NCI-H1092 treated with DMSO at 0.1 percent for 48 hours (cell line): ENCODE measurements at regions not wholly inside any gene's neighbourhood (a gene's known extent, or its start where the extent isn't known, plus 50 kb on each side); places are given as distances from the start of the nearest gene placed in this dataset.

ENCODE experiments used
- DNase-seq: peaks from one replicate; lab custom pipeline; 2025; lab: John Stamatoyannopoulos, UW

DNA sequence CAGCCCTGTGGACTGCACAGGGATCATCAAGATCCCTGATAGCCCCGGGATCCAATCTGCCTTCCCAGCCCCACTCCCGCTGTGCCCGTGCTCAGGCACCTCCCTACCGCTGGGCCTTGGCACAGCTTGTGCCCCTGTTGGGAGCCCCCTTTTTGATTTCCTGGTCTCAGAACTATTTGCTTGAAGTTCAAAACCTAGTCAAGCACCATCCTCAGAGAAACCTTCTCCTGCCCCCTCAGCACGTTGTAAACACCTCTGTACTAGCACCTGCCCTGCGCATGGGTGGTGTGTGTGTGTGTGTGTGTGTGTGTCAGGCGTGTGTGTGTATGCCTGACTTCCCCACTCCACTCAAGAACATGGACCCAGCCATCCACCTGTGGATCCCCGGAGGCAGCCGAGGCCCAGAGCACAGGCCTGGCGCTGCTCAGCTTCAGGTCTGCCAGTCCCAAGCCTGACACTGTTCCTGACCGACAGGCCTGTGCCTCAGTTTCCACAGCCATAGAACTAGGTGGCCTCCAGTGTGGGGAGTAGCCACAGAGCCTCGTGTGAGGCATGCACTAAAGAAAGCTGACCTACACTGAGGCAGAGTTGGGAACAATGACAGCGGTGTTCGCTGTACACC is 65.5 kb downstream of the ADRA2C start:
- DNase-seq, result no peak

DNA sequence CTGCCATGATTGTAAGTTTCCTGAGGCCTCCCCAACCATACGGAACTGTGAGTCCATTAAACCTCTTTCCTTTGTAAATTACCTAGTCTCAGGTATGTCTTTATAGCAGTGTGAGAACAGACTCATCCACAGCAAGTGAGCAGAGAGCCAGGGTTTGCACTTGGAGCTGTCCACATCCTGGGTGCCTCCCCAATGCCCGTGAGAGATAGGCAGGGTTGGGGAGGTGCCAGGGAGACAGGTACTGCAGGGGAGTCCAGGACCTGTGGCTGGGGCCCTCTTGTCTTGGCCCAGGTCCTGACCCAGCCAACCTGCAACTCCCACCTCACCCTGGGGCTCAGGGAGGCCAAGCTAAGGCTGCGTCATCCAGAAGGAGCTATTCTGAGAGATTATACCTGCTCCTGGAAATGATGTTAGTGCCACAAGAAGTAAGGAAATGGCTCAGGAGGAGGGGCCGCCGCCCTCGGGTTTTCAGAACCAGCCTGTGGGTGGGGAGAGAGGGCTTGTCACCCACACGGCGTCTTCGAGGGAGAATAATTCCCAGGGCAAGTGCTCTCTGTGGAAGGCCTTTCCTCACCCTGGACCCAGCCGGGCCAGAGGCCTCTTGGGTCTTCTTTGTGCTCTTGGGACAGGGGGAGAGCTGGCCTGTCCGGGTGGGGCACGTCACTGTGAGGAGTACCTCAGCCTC is 66.5 kb downstream of the ADRA2C start:
- no peak for DNase-seq

DNA sequence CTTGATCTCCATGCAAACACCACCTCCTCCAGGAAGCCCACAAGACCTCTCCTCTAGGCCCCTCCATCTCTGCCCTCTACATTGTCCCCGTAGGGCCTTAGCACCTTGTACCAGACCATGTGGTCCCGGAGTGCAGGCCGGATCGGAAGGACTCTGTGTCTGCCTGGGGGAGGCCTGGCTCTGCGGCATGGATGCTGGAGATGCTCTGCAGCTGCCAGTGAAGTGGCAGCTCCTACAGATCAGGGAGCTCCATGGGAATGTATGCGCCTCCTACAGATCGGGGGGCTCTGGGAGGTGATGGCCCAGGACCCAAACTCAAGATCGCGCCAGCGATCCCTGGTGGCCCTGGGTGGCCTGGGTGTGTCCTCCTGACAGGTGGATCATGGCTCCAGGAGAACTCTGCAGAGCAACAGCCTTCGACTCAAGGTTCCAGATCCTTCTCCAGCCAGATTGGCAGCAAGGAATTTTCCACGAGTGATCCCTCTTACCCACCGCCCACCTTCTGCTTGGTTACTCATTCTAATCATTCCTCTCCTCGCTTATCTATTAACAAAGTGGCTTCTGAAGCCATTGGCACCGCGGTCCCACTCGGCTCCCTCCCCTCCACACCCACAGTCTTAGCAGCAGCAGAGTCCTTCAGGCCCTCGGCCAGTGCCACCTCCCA is 67.3 kb downstream of the ADRA2C start:
- no peak for DNase-seq

DNA sequence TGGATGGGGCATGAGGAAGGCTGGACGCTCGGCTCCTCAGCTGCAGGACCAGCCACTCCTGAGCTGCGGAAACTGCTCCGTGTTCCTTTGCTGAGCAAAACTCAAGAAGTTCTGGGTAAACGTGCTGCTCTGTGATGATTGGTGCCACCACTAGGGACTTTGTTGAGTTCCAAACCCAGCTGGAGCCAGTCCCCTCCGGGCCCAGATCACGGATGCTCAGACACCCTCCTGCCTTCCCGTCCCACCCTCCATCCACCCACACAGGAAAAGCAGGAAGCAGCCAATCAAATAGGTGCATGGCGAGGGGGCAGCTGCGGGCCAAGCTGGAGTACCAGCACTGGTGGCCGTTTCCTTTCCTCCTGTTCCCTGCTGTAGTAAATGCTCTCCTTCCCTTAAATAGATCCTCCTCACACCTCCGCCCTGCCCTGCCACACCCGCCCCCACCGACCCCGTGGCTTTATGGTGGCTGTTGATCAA is 68.0 kb downstream of the ADRA2C start:
- no peak for DNase-seq

DNA sequence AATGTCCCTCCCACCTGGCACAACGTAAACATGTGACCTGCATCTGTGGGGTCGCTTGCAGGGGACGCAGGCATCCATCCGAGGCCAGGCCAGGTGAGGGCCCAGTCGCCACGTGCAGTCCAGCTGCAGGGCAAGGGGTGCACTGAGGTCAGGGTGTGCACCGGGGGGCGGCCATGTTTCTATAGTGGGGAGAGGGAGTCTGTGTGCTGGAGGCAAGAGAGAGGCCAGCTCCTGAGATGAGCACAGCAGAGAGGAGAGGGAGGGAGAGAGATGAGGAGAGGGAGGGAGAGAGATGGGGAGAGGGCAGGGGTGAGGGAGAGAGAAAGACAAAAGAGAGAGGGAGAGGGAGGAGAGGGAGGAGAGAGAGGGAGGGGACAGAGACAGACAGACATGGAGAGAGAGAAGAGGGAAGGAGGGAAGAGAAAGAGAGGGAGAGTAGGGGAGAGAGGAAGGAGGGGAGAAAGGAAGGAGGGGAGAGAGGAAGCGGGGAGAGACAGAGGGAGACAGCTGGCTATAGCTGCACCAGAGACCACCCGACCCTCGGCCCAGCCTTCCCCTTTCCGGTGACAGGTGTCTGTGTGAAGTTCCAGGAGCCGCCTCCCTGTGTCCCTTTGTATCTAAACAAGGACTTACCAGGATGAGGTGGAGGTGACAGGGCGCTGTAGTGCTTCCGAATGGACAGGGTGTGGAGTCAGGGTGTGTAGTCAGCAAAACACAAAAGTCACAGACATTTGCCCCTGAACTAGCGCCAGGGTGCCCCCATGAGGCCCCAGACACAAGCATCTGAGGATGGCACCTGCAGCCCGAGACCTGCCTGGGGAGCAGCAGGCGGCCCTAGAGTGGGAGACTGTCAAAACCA is 68.7 kb downstream of the ADRA2C start:
- peak; percentile 22 for DNase-seq

DNA sequence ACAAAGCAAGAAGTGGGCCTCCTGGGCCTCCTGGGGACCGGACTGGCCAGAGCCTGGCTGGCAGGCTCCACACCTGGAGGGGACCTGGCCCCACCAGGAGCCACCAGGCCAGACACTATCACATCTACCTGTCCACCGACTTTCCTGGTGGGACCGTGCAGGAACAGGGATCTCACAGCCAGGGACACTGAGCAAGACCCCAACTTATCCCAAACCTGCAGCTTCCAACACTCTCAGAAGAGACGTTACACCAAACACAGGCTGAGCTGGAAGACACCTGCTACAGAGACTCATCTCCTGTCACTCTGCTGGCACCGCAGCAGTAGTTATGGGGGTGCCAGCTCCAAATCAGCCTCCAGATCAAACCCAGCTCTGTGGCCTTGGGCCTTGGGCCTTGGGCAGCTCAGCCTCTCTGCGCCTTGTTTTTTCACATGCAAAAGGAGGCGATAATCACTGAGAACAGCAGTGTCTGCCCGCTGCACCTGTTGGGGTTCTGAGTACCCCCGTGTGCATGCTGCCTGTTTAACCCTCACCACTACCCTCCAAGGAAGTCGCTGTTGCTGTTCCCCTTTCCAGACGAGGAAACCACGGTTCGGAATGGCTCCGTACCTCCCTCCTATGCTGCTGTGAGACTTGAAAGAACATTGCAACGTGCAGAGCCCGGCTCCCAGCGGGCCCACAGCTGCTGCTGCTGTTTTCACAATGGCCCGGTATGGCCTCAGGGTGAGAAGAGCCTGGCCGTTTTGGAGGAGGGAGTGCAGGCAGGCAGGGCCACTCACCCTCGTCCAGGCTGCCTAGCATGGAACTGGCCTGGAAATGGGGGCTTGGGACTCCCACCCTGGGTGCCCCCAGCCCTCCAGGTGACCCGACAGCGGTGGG is 69.6 kb downstream of the ADRA2C start:
- no peak for DNase-seq

DNA sequence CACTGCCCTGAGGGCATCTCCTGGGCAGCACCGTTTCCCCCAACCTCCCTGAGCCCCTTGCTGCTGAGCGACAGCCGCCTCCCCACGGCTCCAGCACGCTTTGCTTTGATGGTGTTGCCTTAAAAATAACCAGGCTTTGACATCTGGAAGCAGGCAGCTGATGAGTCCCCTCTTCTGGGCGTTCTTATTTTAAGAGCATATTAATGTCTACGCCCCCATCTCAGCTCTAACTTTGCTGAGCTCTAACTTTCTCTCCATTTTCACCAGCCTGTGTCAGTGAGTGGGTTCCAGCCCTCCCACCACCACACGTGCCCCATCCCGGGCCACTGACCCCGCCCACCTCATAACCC is 70.2 kb downstream of the ADRA2C start:
- DNase-seq, result no peak

DNA sequence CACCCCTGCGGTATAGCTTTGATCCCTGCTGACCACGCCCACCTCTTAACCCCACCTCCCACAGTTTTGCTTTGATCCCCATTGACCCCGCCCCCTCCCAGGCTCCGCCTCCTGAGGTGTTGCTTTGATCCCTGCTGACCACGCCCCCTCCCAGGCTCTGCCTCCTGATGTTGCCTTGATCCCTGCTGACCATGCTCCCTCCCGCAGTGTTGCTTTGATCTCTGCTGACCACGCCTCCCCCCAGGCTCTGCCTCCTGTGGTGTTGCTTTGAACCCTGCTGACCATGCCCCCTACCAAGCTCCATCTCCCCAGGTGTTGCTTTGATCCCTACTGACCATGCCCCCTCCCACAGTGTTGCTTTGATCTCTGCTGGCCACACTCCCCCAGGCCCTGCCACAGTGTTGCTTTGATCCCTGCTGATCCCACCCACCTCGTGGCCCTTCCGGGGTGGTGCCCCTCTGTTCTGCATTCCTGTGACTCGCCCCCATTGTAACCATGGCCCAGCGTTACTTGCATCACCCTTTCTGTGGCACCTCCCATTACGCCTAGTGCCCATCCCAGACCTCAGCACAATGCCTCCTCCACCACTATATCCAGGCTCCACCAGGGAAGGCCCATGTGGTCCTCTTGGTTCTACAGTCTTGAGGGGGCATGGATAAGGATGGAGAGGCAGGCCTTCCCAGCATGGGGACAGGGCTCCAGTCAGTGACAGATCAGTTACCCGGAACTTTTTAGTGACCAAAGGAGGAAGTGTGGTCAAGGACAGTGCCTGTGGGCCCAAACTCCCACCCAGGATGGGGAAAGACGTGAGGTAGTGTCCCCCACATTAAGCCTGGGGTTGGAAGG is 70.8 kb downstream of the ADRA2C start:
- DNase-seq, result no peak

DNA sequence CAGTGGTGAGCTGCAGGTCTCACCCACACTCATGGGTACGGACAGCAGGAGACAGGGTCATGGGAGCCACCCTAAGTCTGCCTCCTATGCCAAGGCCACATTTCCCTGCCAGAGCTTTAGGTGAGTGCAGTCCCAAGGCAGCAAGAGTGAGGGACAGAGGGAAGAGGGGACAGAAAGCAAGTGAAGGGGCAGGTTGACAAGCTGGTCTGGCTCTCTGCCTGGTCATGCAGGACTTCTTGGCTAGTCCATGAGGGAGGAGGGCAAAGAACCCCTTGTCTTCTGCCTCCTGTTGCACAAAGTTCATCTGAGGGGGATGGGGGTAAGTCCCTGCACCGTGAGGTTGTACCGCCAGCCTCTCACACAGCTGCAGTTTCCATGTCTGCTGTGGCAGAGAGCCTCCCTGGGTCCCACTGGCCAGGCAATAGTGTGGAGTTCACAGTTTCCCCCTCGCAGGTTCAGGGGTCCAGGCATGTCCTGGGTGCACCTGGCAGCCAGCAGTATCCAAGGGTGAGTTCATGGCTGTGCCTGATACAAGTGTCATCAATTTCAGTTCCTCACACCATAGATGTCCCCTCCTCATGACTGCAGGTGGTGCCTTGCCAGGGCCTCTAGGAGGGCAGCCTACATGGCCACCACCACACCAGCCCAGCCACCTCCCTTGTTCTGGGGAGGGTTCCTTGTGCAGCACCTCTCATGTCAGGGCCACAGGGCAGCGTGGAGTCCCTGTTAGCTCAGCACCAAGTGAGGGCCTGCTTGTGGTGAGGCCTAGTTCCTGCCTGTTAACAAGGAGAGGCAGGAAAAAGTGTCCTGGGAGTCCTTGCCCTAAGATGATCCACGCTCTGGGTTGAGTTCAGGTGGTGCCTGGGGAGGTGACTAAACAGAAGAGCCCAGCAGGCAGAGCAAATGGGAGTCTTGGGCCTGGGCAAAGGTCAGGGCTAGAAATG is 72.5 kb downstream of the ADRA2C start:
- DNase-seq, result no peak

DNA sequence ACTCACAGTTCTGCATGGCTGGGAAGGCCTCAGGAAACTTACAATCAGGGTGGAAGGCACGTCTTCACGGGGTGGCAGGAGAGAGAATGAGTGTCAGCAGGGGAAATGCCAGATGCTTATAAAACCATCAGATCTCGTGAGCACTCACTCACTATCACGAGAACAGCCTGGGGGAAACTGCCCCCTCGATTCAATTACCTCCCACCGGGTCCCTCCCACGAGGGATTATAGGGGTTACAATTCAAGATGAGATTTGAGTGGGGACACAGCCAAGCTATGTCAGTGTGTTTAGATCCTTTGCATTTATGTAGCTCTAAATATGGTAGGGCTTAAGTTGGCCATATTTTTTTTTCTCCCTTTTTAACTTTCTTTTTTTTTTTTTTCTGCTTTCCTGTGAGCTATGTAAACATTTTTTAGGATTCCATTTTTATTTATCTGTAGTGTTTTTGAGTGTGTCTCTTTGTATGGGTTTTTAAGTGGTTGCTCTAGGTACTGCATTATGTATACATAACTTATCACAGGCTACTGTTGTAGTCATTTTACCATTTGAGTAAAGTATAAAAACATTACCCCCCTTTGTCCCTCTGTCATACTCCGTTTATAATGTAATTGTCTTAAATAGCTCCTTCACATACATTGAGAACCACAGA is 79.0 kb downstream of the ADRA2C start:
- DNase-seq, result no peak

DNA sequence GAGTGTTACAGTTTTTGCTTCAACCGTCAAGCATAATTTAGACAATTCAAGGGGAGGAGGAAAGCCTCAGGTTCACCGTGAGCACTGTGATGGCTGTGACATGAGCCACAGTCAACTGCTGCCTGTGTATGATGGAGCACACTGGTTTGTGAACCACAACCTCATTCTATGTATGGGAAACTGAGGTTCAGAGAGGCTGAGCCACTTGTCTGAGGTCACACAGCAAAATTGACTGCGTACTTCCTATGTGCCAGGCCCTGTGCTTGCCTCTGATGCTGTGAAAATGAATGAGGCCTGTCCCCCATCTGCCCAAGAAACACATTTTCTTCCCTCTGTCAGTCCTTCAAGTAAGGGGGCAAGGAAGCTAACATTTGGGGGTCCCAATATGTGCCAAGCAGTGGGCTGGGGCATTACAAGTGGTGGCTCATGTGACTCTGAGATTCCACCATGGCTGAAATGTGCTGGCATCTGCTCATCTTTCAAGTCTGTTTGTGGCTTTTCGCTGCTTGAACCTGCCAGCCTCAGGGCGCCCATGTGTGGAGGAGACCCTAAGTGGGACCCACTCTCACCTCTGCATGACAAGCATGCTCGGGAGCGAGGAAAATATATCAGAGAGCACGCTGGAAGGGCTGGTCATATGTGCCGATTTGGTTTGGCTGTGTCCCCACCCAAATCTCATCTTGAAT is 79.7 kb downstream of the ADRA2C start:
- DNase-seq, result no peak

DNA sequence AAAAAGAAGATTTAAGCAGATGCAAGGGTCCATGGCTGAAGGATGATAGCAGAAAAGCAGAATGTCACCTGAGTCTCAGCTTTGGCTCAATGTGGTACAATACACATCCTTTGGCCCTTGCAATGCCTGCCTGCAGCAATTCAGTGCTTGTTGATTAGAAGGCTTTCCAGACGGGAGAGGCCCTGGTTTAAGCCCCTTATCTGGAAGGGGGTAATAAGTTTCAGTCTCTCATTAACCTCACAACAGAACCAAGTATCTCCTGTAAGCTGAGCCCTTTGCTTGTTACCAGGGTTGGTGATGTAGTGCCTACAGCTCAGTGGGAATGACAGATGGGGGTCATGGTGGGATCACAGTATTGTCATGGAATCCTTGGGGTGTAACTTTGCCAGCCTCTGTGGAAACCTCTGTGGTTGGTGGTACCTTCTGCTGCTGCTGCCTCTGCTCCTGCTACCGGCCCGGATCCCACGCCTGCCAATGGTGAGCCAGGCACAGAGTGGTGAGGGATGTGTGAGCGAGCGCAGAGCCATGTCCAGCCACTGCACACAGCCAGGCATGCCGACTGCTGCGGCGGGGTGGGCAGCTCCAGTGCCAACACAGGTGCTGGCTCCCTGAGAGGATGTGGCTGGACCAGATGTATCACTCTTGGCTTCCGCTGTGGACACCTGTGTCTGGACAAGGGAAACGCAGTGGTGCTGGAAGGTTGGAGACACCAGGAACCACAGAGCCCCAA is 81.2 kb downstream of the ADRA2C start:
- no peak for DNase-seq

DNA sequence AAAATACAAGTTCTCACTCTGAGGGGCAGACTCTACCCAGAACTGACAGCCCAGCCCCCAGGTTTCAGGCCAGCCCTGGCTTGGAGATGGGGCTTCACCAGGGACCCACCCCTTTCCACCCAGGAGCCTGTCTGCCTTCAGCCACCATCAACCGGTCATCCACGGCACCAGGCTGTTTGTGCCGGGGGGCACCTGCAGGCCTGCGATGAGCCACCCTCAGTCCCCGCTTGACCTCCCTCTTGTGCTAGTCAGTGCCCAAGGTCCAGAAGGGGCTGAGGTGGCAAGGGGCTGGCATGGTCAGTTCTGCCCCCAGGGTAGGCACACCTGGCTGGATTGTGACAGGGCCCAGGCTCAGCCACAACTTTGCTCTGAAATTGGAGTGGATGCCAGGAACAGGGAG is 82.1 kb downstream of the ADRA2C start:
- no peak for DNase-seq

DNA sequence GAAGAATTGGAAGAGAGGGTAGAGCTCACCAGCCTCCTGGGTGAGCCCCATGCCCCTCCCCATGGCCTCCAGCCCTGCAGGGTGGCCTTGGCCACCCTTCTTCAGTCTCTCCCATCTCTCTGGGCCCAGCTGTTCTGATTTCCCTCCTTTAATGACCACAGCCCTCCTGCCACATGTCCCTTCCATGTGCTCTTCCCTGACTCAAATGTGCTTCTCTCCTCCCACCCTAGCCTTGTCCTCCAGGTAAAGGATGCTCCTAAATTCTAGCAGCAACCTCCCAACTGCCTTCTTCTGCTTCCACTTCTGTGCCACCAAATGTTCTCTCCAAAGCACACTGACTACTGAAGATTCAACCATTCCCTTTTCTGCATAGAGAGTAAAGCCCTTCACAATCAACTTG is 83.0 kb downstream of the ADRA2C start:
- DNase-seq, result no peak

DNA sequence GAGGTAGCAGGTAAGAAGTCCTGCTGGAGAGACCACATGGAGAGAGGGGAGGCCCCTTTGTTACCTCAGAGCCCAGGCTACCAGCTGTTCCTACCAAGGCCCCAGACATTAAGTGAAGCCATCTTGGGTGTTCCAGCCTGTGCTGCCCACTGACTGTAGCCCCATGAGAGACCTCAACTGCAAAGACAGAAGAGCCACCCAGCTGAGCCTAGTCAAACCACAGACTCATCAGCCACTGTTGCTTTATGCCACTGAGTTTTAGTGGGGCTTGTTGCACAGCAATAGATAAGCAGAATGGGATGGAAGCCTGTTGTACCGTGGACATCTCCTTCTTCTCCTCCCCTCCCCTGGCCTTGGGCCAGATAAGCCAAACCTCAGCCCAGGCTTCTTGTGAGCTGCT is 83.9 kb downstream of the ADRA2C start:
- DNase-seq, result no peak

DNA sequence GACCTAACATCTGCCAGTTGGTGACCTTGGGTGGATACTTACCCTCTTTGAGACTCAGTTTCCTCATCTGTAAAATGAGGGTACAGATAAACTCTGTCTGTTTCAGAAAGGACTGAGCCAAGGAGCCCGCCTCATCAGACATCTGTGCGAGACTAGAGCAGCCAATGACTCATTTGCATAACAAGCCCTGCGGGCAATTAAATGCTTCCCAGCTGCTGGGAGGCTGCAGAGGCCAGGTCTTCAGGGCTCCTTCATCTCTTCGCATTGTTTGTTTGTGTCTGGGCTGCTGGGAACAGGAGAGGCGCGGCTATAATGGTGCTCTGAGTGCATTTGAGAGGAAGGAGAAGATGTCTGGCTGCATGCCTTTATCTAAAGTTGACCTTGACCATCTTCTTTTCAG is 85.0 kb downstream of the ADRA2C start:
- DNase-seq, result no peak

DNA sequence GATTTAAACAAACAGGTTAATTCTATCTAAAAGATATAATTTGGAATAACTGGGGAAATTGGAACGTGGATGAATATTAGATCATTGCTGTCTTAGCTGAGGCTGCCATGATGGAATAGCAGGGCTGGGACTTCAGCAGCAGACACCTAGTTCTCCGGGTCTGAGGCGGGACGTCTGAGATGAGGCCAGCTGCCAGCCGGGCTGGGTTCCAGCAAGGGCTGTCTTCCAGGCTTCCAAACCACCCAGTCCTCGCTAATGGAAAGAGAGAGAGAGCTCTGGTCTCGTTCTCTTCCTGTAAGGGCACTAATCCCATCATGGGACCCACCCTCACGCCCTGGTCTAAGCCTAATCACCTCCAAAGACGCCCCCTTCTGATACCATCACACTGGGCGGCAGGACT is 85.7 kb downstream of the ADRA2C start:
- DNase-seq, result no peak

DNA sequence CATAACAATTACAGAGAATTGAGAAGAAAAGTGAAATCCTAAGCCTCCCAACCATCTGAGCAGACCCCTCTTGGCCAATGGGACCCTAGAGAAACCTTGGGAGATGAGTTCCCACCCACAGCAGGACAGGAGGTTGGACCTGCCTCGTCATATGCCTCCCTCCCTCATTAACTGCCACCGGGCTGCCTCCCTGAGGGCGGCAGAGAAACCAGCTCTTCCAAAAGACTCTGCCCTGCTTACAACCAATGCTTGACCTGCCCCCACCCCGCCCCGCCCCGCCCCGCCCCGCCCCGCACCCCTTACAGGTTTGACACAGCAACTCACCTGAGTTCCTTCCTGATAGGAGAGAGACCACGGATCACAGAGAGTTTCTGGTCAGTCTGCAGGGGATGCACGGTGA is 86.1 kb downstream of the ADRA2C start:
- no peak for DNase-seq
